ENCODE measurements at regions not wholly inside any gene's neighbourhood (a gene's known extent, or its start where the extent isn't known, plus 50 kb on each side); places are given as distances from the start of the nearest gene placed in this dataset.

GRCh38 chr10:58892031-58892531 lies 284.4 kb upstream of the PHYHIPL start:
- no peak for ATAC-seq (ENCODE audit: insufficient number of reproducible peaks, low FRiP score, low read depth)
- Histone ChIP-seq H3K36me3 (no peaks in the 10 kb centered on the region), H3K9me3 (no peaks in the 10 kb centered on the region), H3K27me3 (replicated peaks; ENCODE audit: insufficient read depth) (no peaks in the 10 kb centered on the region), H3K27ac (no peak overlapping the region), H3K4me3 (no peak overlapping the region), H3K4me1 (ENCODE audit: control insufficient read depth in 1 of 2, low read depth in 2 of 2) (no peaks in the 10 kb centered on the region)
- TF ChIP-seq CTCF (IDR thresholded peaks at IDR 0.05): no peak
- no peak for DNase-seq (ENCODE audit: low spot score)

GRCh38 chr10:58894929-58895328 lies 281.5 kb upstream of the PHYHIPL start:
- no peaks in the 10 kb centered on the region for H3K27me3 ChIP-seq (replicated peaks; ENCODE audit: insufficient read depth)
- no peaks in the 10 kb centered on the region for H3K36me3 ChIP-seq
- no peaks in the 10 kb centered on the region for H3K4me1 ChIP-seq (ENCODE audit: control insufficient read depth in 1 of 2, low read depth in 2 of 2)
- TF ChIP-seq CTCF (IDR thresholded peaks at IDR 0.05): no peak
- H3K4me3 ChIP-seq: no peak overlapping the region
- H3K27ac ChIP-seq: no peak overlapping the region
- no peak for ATAC-seq (ENCODE audit: insufficient number of reproducible peaks, low FRiP score, low read depth)
- no peak for DNase-seq (ENCODE audit: low spot score)
- no peaks in the 10 kb centered on the region for H3K9me3 ChIP-seq

DNA sequence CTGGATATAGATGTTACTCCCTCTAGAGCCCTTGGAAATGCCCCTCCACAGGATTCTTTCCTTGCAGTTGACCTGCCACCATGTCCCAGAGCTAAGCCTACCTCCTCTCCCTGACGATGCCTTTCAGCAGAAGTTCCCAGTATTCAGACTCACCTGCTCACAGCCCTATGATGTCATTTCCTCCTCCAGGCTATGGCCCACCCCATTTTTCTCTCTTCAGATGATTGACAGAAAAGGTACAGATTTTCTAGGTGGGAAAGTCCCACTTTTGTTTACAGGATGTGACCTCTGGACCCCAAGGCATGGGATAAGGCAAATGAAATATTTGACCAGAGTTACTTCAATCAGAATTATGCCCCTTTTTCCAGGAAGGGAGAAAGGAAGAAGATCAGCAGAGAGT lies 280.2 kb upstream of the PHYHIPL start:
- Histone ChIP-seq H3K36me3 (no peaks in the 10 kb centered on the region), H3K27ac (no peak overlapping the region), H3K4me3 (no peak overlapping the region), H3K4me1 (ENCODE audit: control insufficient read depth in 1 of 2, low read depth in 2 of 2) (no peaks in the 10 kb centered on the region), H3K27me3 (replicated peaks; ENCODE audit: insufficient read depth) (no peaks in the 10 kb centered on the region), H3K9me3 (no peaks in the 10 kb centered on the region)
- DNase-seq (ENCODE audit: low spot score): no peak
- TF ChIP-seq CTCF (IDR thresholded peaks at IDR 0.05): no peak
- ATAC-seq (ENCODE audit: insufficient number of reproducible peaks, low FRiP score, low read depth): no peak

GRCh38 chr10:58897236-58897635 lies 279.2 kb upstream of the PHYHIPL start:
- Histone ChIP-seq H3K36me3 (no peaks in the 10 kb centered on the region), H3K4me1 (ENCODE audit: control insufficient read depth in 1 of 2, low read depth in 2 of 2) (no peaks in the 10 kb centered on the region), H3K4me3 (no peak overlapping the region), H3K27ac (no peak overlapping the region), H3K27me3 (replicated peaks; ENCODE audit: insufficient read depth) (no peaks in the 10 kb centered on the region), H3K9me3 (no peaks in the 10 kb centered on the region)
- ATAC-seq (ENCODE audit: insufficient number of reproducible peaks, low FRiP score, low read depth): no peak
- no peak for TF ChIP-seq CTCF (IDR thresholded peaks at IDR 0.05)
- no peak for DNase-seq (ENCODE audit: low spot score)

- no peak overlapping the region for H3K27ac ChIP-seq
- no peaks in the 10 kb centered on the region for H3K27me3 ChIP-seq (replicated peaks; ENCODE audit: insufficient read depth)
- ATAC-seq (ENCODE audit: insufficient number of reproducible peaks, low FRiP score, low read depth) (no peak), DNase-seq (ENCODE audit: low spot score) (no peak)
- no peaks in the 10 kb centered on the region for H3K36me3 ChIP-seq
- no peak for TF ChIP-seq CTCF (IDR thresholded peaks at IDR 0.05)
- no peaks in the 10 kb centered on the region for H3K9me3 ChIP-seq
- H3K4me1 ChIP-seq (ENCODE audit: control insufficient read depth in 1 of 2, low read depth in 2 of 2): no peaks in the 10 kb centered on the region
- H3K4me3 ChIP-seq: no peak overlapping the region
Measured at GRCh38 chr10:58897708-58898107, 278.7 kb upstream of the PHYHIPL start.
